ENCODE measurements at regions not wholly inside any gene's neighbourhood (a gene's known extent, or its start where the extent isn't known, plus 50 kb on each side); places are given as distances from the start of the nearest gene placed in this dataset.
"Not testable (repeated sequence)": the region's sequence is repeated elsewhere in the genome, so short reads cannot be mapped to it uniquely, and the experiment has no call there.

GRCh38 chr5:125446986-125447385, 700.5 kb upstream of the ZNF608 start:
- DNase-seq = no peak

GRCh38 chr5:125450771-125451170, 704.3 kb upstream of the ZNF608 start:
- DNase-seq = no peak

GRCh38 chr5:125451622-125452021, 705.2 kb upstream of the ZNF608 start:
- no peak for DNase-seq

GRCh38 chr5:125452991-125453390, 706.6 kb upstream of the ZNF608 start:
- DNase-seq = no peak

- DNase-seq = no peak
These were observed 708.6 kb upstream of the ZNF608 start for GRCh38 chr5:125455041-125455440.

GRCh38 chr5:125456005-125456404, 709.6 kb upstream of the ZNF608 start:
- not testable (repeated sequence) for DNase-seq

- DNase-seq = no peak
These were observed 711.2 kb upstream of the ZNF608 start for GRCh38 chr5:125457617-125458016.

GRCh38 chr5:125458949-125459348, 712.5 kb upstream of the ZNF608 start:
- not testable (repeated sequence) for DNase-seq

GRCh38 chr5:125461641-125462072, 715.2 kb upstream of the ZNF608 start:
- no peak for DNase-seq

GRCh38 chr5:125463466-125464092, 717.1 kb upstream of the ZNF608 start:
- DNase-seq = no peak

GRCh38 chr5:125464847-125465432, 718.5 kb upstream of the ZNF608 start:
- DNase-seq = no peak

GRCh38 chr5:125465703-125466102, 719.3 kb upstream of the ZNF608 start:
- no peak for DNase-seq

GRCh38 chr5:125467222-125467621, 720.8 kb upstream of the ZNF608 start:
- DNase-seq = no peak

GRCh38 chr5:125470280-125470902, 724.0 kb upstream of the ZNF608 start:
- no peak for DNase-seq

GRCh38 chr5:125476901-125477585, 730.6 kb upstream of the ZNF608 start:
- no peak for DNase-seq

- no peak for DNase-seq
These were observed 731.1 kb upstream of the ZNF608 start for GRCh38 chr5:125477586-125477975.

- DNase-seq = no peak
These were observed 732.2 kb upstream of the ZNF608 start for GRCh38 chr5:125478599-125478998.

GRCh38 chr5:125480911-125481310, 734.5 kb upstream of the ZNF608 start:
- DNase-seq = no peak

- no peak for DNase-seq
These were observed 735.3 kb upstream of the ZNF608 start for GRCh38 chr5:125481506-125482465.

- DNase-seq = no peak
These were observed 737.2 kb upstream of the ZNF608 start for GRCh38 chr5:125483609-125484008.

GRCh38 chr5:125484272-125484741, 737.9 kb upstream of the ZNF608 start:
- DNase-seq = no peak

Data from T-helper 2 cell (primary cell).